ENCODE measurements at regions not wholly inside any gene's neighbourhood (a gene's known extent, or its start where the extent isn't known, plus 50 kb on each side); places are given as distances from the start of the nearest gene placed in this dataset.

DNA sequence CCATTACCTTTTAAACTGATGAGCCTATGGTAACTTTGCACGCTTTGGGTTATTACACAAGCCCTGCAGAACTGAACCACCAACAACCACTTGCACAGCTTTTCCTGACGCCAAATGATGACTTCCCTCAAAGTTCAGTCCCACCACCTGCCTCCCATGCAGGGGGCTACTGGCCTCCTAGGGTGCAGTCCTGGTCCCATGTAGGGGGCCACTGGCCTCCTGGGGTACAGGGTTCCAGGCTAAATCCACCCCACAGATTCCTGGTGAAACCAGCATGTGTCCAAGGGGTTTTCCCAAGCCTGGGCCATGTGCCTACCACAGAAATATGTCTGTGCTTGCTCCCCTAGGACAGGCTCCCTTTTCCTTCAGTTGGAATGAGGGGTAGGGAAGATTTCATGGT is 73.4 kb upstream of the ZNF678 start:
- CTCF ChIA-PET: interaction anchor here (0.5 to 4.5 kb wide), 3 partner anchors 8 to 168 kb away, joined by 3 to 27 read pairs (median 5); no protein-coding TSS in a partner anchor
- no peak for DNase-seq (ENCODE audit: unreplicated experiment)
- BruUV-seq (replicated peaks): no TSS peak
- no peaks in the 10 kb centered on the region for H3K4me1 Mint-ChIP-seq (ENCODE audit: insufficient read depth, unreplicated experiment)
- intact Hi-C loops (cut with micrococcal nuclease): no loop called here
- no peak overlapping the region for H3K4me3 Mint-ChIP-seq (ENCODE audit: unreplicated experiment)
- no peaks in the 10 kb centered on the region for H3K27me3 Mint-ChIP-seq (ENCODE audit: insufficient read depth, unreplicated experiment)
- TF ChIP-seq, protein P1, sequence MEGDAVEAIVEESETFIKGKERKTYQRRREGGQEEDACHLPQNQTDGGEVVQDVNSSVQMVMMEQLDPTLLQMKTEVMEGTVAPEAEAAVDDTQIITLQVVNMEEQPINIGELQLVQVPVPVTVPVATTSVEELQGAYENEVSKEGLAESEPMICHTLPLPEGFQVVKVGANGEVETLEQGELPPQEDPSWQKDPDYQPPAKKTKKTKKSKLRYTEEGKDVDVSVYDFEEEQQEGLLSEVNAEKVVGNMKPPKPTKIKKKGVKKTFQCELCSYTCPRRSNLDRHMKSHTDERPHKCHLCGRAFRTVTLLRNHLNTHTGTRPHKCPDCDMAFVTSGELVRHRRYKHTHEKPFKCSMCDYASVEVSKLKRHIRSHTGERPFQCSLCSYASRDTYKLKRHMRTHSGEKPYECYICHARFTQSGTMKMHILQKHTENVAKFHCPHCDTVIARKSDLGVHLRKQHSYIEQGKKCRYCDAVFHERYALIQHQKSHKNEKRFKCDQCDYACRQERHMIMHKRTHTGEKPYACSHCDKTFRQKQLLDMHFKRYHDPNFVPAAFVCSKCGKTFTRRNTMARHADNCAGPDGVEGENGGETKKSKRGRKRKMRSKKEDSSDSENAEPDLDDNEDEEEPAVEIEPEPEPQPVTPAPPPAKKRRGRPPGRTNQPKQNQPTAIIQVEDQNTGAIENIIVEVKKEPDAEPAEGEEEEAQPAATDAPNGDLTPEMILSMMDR (IDR thresholded peaks at IDR 0.05; ENCODE audit: unreplicated experiment): no peak
- no peaks in the 10 kb centered on the region for H3K9me3 Mint-ChIP-seq (ENCODE audit: unreplicated experiment)
- POLR2A ChIA-PET: interaction anchor here (1.8 kb wide), 1 partner anchor 8 kb away, joined by 5 read pairs; no protein-coding TSS in a partner anchor
- no peaks in the 10 kb centered on the region for H3K36me3 Mint-ChIP-seq (ENCODE audit: insufficient read depth, unreplicated experiment)
- H3K27ac Mint-ChIP-seq (ENCODE audit: low read depth, unreplicated experiment): no peak overlapping the region

DNA sequence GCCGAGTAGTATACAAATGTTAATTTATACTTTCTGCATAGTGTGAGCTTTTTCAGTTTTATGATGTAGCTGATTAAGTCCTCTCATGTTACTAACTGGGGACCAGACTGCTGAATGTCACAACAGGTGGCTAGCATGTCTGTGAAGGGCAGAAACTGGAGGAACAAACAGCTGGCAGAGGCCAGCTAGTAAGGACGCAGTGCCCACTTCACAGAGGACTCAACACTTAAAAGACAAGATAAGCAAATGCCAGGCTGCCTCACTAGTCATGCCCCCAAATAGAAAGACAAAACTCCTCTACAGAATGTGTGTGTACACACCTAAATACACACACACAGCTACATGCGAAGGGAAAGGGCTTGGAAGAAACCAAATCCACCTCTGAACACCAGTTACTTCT is 73.8 kb upstream of the ZNF678 start:
- TF ChIP-seq, protein P1 (IDR thresholded peaks at IDR 0.05; ENCODE audit: unreplicated experiment): no peak
- no TSS peak for BruUV-seq (replicated peaks)
- no peaks in the 10 kb centered on the region for H3K36me3 Mint-ChIP-seq (ENCODE audit: insufficient read depth, unreplicated experiment)
- ChIA-PET POLR2A (interaction anchor here (1.8 kb wide), 1 partner anchor 8 kb away, joined by 5 read pairs; no protein-coding TSS in a partner anchor), CTCF (interaction anchor here (0.6 to 4.5 kb wide), 2 partner anchors 8 to 969 kb away, joined by 3 to 27 read pairs; no protein-coding TSS in a partner anchor)
- intact Hi-C loops (cut with micrococcal nuclease): loop anchor here (10.0 kb wide), 2 partner anchors 615 to 705 kb away; partner anchors contain the start of genes C1orf35 and MRPL55
- DNase-seq (ENCODE audit: unreplicated experiment): no peak
- no peak overlapping the region for H3K27ac Mint-ChIP-seq (ENCODE audit: low read depth, unreplicated experiment)
- H3K4me3 Mint-ChIP-seq (ENCODE audit: unreplicated experiment): no peak overlapping the region
- H3K4me1 Mint-ChIP-seq (ENCODE audit: insufficient read depth, unreplicated experiment): no peaks in the 10 kb centered on the region
- peaks cover 3% of the 10 kb centered on the region for H3K27me3 Mint-ChIP-seq (ENCODE audit: insufficient read depth, unreplicated experiment)
- no peaks in the 10 kb centered on the region for H3K9me3 Mint-ChIP-seq (ENCODE audit: unreplicated experiment)

DNA sequence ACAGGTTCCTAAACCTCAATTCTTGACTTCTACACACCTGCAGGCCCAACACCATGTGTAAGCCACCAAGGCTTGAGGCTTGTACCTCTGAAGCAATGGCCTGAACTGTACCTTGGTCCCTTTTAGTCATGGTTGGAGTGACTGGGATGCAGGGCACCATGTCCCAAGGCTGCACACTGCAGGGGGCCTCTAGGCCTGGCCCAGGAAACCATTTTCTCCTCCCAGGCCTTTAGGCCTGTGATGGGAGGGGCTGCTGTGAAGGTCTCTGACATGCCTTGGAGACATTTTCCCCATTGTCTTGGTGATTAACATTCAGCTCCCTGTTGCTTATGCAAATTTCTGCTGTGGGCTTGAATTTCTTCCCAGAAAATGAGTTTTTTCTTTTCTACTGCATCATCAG is 75.8 kb upstream of the ZNF678 start:
- Mint-ChIP-seq H3K4me3 (ENCODE audit: unreplicated experiment) (no peak overlapping the region), H3K27ac (ENCODE audit: low read depth, unreplicated experiment) (no peak overlapping the region), H3K4me1 (ENCODE audit: insufficient read depth, unreplicated experiment) (no peaks in the 10 kb centered on the region), H3K27me3 (ENCODE audit: insufficient read depth, unreplicated experiment) (peaks cover 21% of the 10 kb centered on the region), H3K36me3 (ENCODE audit: insufficient read depth, unreplicated experiment) (no peaks in the 10 kb centered on the region), H3K9me3 (ENCODE audit: unreplicated experiment) (no peaks in the 10 kb centered on the region)
- no peak for DNase-seq (ENCODE audit: unreplicated experiment)
- CTCF ChIA-PET: interaction anchor here (0.8 kb wide), 1 partner anchor 274 kb away, joined by 4 read pairs; no protein-coding TSS in a partner anchor
- BruUV-seq (replicated peaks): no TSS peak
- intact Hi-C loops (cut with micrococcal nuclease): loop anchor here (10.0 kb wide), 2 partner anchors 617 to 707 kb away; partner anchors contain the start of genes C1orf35 and MRPL55
- POLR2A ChIA-PET: no interaction called here
- TF ChIP-seq, protein P1 (IDR thresholded peaks at IDR 0.05; ENCODE audit: unreplicated experiment): no peak

DNA sequence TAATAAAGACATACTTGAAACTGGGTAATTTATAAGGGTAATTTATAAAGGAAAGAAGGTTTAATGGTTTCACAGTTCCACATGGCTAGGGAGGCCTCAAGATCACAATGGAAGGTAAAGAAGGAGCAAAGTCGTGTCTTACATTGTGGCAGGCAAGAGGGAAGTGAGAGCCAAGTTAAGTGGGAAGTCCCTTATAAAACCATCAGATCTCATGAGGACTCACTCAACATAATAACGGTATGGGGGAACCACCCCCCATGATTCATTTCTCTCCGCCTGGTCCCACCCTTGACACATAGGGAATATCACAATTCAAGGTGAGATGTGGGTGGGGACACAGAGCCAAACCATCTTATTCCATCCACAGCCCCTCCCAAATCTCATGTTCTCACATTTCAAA is 76.8 kb upstream of the ZNF678 start:
- TF ChIP-seq, protein P1 (IDR thresholded peaks at IDR 0.05; ENCODE audit: unreplicated experiment): no peak
- ChIA-PET POLR2A (no interaction called here), CTCF (no interaction called here)
- no peak for DNase-seq (ENCODE audit: unreplicated experiment)
- Mint-ChIP-seq H3K36me3 (ENCODE audit: insufficient read depth, unreplicated experiment) (no peaks in the 10 kb centered on the region), H3K4me3 (ENCODE audit: unreplicated experiment) (no peak overlapping the region), H3K9me3 (ENCODE audit: unreplicated experiment) (no peaks in the 10 kb centered on the region), H3K4me1 (ENCODE audit: insufficient read depth, unreplicated experiment) (no peaks in the 10 kb centered on the region), H3K27ac (ENCODE audit: low read depth, unreplicated experiment) (no peak overlapping the region), H3K27me3 (ENCODE audit: insufficient read depth, unreplicated experiment) (peaks cover 21% of the 10 kb centered on the region)
- BruUV-seq (replicated peaks): no TSS peak
- intact Hi-C loops (cut with micrococcal nuclease): loop anchor here (10.0 kb wide), 2 partner anchors 618 to 708 kb away; partner anchors contain the start of genes C1orf35 and MRPL55

Measured in MCF 10A (cell line).